ENCODE measurements at regions not wholly inside any gene's neighbourhood (a gene's known extent, or its start where the extent isn't known, plus 50 kb on each side); places are given as distances from the start of the nearest gene placed in this dataset.

- WGBS (ENCODE audit: insufficient coverage, insufficient replicate concordance, low lambda C conversion rate, missing lambda C conversion rate) = 32% methylated on average over 2 of the region's 2 CpGs
- H3K27ac ChIP-seq (ENCODE audit: control insufficient read depth, insufficient read depth) = no peak overlapping the region
- ChIA-PET CTCF (no interaction called here), SMC1A (ENCODE audit: uncharacterized antibody, unreplicated experiment) (interaction anchor here (2.5 kb wide), 1 partner anchor 12 kb away, joined by 8 read pairs; no protein-coding TSS in a partner anchor), RAD21 (ENCODE audit: unreplicated experiment) (interaction anchor here (0.7 kb wide), 1 partner anchor 25 kb away, joined by 3 read pairs; no protein-coding TSS in a partner anchor), POLR2A (no interaction called here)
- H3K27me3 ChIP-seq (replicated peaks in 1 of 2; ENCODE audit: control insufficient read depth in 2 of 2, insufficient read depth in 2 of 2, low read length in 1 of 2) = no peaks in the 10 kb centered on the region
- ATAC-seq = no peak
- FAIRE-seq = no peak
- H4K20me1 ChIP-seq (ENCODE audit: control insufficient read depth, insufficient read depth) = no peaks in the 10 kb centered on the region
- H2AFZ ChIP-seq (ENCODE audit: control insufficient read depth, low read depth, low read length) = no peak overlapping the region
- BruUV-seq (replicated peaks) = no TSS peak
- no peaks in the 10 kb centered on the region for H3K9me3 ChIP-seq (replicated peaks; ENCODE audit: control insufficient read depth, insufficient read depth, low read length)
- no peak for DNase-seq (ENCODE audit: low read depth, low spot score)
- no peak overlapping the region for H3K4me3 ChIP-seq
- H3K9ac ChIP-seq (ENCODE audit: control insufficient read depth, insufficient read depth, low read length) = no peak overlapping the region
- in situ Hi-C loops (cut with MboI) = no loop called here
- no peaks in the 10 kb centered on the region for H3K79me2 ChIP-seq (ENCODE audit: control insufficient read depth, insufficient read depth, low read length)
- H3K36me3 ChIP-seq (ENCODE audit: control insufficient read depth in 2 of 2, insufficient read depth in 2 of 2, low read length in 1 of 2) = no peaks in the 10 kb centered on the region
- no peaks in the 10 kb centered on the region for H3K4me1 ChIP-seq (ENCODE audit: control insufficient read depth, insufficient read depth, low read length)
- no peak overlapping the region for H3K4me2 ChIP-seq (ENCODE audit: control insufficient read depth, insufficient read depth)
- intact Hi-C loops (cut with micrococcal nuclease; ENCODE audit: unreplicated experiment) = no loop called here
- TF ChIP-seq FOXM1 (IDR thresholded peaks at IDR 0.05; ENCODE audit: low read depth, low read length) (no peak), NR2C1 (IDR thresholded peaks at IDR 0.05) (no peak), SPI1 (IDR thresholded peaks at IDR 0.05; ENCODE audit: borderline replicate concordance, insufficient read depth, low read depth, low read length) (no peak), MEF2B (IDR thresholded peaks at IDR 0.05; ENCODE audit: partially characterized antibody, poor library complexity, severe bottlenecking) (no peak), CHD4 (IDR thresholded peaks at IDR 0.05) (no peak), ATF7 (IDR thresholded peaks at IDR 0.05; ENCODE audit: low read depth) (no peak), LARP7 (IDR thresholded peaks at IDR 0.05) (no peak)
- TF ChIP-seq, protein P1, sequence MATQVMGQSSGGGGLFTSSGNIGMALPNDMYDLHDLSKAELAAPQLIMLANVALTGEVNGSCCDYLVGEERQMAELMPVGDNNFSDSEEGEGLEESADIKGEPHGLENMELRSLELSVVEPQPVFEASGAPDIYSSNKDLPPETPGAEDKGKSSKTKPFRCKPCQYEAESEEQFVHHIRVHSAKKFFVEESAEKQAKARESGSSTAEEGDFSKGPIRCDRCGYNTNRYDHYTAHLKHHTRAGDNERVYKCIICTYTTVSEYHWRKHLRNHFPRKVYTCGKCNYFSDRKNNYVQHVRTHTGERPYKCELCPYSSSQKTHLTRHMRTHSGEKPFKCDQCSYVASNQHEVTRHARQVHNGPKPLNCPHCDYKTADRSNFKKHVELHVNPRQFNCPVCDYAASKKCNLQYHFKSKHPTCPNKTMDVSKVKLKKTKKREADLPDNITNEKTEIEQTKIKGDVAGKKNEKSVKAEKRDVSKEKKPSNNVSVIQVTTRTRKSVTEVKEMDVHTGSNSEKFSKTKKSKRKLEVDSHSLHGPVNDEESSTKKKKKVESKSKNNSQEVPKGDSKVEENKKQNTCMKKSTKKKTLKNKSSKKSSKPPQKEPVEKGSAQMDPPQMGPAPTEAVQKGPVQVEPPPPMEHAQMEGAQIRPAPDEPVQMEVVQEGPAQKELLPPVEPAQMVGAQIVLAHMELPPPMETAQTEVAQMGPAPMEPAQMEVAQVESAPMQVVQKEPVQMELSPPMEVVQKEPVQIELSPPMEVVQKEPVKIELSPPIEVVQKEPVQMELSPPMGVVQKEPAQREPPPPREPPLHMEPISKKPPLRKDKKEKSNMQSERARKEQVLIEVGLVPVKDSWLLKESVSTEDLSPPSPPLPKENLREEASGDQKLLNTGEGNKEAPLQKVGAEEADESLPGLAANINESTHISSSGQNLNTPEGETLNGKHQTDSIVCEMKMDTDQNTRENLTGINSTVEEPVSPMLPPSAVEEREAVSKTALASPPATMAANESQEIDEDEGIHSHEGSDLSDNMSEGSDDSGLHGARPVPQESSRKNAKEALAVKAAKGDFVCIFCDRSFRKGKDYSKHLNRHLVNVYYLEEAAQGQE (IDR thresholded peaks at IDR 0.05; ENCODE audit: low read depth, low read length) = no peak
Measured at GRCh38 chr3:147758771-147759170, 349.6 kb downstream of the ZIC1 start.
